Tongue (tissue), 1 donor: ENCODE measurements at regions not wholly inside any gene's neighbourhood (a gene's known extent, or its start where the extent isn't known, plus 50 kb on each side); places are given as distances from the start of the nearest gene placed in this dataset.
"Not testable (repeated sequence)": the region's sequence is repeated elsewhere in the genome, so short reads cannot be mapped to it uniquely, and the experiment has no call there.

ENCODE experiments used
- DNase-seq: peaks from one replicate; pipeline ENCODE4 v3.0.0-alpha.2; 2015

DNA sequence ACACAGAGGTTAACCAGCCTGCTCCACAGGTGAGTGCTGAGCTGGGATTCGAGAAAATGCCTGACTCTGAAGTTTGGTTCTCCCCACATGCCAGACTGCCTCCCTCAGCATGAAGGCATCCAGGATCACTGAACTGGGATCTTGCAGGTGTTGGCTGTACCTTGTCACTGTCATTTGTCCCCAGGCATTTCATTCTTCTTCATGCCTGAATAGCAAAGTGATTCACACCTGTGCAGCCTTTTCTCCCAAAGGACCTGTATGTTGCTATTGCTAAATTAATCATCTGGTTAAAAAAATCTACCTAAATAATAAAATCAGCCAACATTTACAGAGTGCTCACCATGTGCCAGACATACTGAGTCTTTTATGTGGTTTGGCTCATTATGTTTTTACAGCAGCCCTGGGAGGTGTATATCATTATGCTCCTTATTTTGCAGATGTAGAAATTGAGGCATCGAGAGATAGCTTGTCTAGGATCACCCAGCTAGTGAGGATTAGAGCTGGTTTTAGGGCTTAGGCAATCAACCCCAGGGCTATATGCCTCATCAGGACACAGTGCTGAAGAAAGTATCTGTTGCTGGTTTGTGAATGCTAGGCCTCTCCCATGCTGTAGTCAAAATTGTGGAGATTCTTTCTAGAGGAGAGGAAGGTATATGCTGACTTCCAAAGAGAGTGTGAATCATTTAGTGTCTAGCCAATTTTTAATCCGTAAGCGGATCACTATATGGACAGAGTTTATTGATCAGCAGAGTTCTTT is 204.4 kb downstream of the HIPK3 start:
- no peak for DNase-seq

DNA sequence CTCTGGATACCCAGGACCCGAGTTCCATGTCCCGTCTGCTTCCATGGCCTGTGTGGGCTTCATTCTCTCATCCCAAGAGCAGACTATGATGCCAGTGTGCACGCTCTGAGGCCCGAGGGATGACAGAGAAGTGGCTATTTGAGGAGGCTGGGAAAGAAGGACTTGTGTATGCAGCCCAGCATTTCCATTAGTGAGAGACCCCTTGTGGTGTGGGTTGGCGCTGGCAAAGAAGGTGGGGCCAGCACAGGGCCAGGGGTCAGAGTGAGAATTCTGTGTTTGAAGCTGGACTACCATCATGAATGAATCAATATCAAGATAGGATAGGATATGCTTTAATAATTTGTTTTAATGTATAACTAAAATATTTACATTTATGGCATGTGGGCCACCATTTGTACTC is 200.8 kb downstream of the HIPK3 start:
- DNase-seq, result no peak

DNA sequence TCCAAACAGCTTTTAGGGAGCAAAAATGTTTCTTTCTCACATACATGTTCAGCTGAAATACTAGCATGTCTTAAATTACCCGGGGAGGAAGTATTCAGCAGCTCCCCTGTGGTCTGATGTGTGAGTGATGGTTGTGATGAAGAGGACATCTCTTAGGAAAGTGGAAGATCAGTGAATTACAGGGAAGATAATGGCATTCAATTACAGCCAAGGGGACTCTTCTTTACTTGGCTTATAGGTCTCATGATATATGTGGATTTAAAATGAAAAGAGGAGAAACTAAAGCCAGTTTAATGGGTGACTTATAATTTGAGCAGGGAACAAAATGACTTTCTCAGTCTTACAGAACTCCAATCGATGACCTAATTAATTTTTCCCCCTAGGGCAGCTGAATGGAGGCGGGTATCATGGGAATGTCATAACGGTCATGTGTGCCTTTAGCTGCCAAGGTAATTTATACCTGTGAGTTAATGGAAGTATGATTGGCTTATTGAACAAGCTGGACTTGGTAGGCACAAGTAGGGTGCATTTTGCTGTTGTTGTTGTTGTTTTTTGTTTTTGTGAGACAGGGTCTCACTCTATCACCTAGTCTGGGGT is 198.8 kb downstream of the HIPK3 start:
- no peak for DNase-seq

DNA sequence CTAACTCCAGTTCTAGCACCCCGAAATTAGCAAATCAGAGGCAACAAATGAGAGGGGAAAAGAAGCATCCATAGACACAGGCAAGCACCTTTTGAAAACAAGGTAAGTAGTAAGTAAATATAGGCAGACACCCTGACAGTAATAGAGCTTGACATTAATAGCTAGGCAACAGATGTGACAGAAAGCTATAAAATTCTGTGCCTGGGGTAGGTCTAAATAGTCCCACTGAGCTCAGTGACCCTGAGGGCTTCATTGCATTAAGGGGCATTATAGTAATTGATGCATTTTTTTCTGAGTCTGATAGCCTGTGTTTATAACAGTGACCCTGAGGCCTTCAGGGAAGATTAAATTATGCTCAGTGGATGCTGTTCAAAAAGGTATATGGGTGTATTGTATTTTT is 197.1 kb downstream of the HIPK3 start:
- no peak for DNase-seq

DNA sequence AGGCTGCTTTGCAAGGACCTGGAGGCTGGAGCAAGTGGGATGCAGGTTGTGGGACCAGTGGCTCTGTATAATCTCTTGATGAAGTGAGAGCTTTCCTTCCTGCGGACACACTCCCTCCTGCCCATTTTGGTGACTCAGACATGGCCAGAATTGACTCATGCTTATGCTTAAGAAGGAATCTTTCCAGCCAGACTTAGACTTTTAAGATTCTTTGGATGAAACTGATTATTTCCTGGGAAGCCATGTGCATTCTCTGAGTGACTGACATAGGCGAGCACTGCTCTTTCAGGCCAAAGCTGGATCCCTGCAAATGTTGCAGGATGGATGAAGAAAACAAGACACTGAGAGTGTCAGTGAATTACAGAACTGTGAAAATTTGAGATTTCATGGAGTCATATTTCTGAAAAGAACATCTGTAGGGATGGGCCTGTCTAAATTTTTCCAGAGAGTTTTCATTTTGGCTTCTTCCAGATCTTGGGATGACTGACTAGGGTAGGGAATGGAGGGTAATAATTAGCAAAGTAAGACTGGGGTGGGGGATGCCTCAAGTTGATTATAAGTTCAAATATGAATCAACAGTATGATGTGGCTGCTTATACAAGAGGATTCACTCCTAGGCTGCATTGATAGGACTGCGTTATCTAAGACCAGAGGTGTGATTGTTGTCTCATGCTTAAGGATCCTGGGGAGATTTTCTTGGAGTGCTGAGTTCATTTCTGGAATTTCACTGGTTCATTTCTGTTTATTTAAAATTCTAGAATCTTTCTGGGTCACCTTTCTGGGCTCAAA is 195.8 kb downstream of the HIPK3 start:
- peak; percentile 77 for DNase-seq

DNA sequence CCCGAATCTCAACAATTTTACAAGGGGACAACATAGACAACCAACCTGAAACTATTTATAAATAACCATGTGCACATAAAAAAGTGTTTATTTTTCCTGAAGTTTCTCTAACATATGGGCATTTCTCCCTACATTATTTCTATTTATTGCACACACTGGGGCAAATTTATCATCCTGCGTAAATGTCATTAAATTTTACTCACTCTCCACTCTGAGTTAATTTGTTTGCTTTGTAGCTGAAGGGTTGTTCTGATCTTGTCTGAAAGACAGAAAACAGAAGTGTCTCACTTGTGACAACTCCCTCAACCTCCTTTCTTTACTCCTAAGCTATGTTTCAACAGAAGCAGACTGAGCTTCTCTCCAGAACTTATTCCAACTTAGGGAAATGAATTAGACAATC is 194.2 kb downstream of the HIPK3 start:
- DNase-seq, result no peak

DNA sequence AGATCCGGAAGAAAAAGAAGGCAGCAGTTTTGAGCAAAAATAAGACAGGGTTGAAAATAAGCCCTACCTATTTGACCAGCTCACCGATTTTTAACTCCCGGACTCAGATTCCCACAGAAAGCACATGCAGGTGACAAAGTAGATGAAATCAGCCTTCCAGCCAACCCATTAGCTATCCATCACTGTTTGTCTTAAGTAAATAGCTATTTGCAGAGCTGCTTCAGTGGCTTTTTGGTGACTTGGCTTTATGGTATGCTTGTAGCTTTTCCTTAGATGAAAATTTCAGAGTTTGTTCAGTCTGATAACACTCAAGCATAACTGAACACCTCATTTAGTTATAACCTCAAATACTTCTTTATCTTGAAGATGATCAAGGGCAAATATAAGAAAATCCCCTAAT is 192.6 kb downstream of the HIPK3 start:
- no peak for DNase-seq

DNA sequence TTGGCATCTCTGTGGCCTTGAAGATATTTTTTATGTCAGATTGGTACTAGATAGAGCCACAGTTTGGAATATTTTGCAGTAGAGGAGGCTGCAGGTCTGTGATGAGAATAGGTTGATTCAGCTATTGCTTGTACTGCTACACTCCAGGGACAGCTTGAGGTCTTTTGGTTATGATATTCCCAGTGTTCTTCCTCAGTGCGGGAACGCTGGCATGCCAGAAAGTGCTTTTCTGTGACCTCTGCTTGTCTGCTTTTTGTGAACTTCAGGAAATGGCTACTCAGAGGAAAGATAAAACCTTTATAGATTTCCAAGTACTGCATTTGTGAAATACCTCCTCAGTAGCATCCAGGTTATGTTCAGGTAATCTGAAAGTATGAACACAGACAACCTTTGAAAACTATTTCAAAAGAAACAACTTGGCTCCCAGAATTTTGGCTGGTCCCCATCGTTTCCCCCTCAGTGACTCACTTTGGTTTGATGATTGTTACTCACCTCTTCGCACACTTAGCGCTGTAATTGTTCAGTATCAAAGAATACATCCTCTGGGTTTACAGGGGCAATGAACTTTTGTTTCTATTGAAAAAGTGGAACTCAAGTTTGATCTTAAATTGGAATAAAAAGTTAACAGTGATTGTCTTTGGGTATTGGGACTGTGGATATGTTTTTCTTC is 191.4 kb downstream of the HIPK3 start:
- no peak for DNase-seq

DNA sequence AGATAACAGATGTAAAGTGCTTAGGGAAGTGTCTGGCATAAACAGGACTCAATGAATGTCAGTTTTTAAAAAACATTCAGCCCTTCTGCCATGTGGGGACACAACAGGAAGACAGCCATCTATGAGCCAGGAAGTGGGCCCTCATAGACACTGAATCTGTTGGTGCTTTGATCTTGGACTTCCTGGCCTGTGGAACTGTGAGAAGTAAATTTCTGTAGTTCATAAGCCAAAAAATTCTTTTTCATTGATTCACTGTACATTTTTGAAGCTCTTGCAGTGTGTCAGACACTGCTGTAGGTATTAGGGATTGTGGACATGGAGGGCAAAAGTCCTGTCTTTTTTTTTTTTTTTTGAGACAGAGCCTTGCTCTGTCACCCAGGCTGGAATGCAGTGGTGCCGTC is 188.6 kb downstream of the HIPK3 start:
- no peak for DNase-seq

DNA sequence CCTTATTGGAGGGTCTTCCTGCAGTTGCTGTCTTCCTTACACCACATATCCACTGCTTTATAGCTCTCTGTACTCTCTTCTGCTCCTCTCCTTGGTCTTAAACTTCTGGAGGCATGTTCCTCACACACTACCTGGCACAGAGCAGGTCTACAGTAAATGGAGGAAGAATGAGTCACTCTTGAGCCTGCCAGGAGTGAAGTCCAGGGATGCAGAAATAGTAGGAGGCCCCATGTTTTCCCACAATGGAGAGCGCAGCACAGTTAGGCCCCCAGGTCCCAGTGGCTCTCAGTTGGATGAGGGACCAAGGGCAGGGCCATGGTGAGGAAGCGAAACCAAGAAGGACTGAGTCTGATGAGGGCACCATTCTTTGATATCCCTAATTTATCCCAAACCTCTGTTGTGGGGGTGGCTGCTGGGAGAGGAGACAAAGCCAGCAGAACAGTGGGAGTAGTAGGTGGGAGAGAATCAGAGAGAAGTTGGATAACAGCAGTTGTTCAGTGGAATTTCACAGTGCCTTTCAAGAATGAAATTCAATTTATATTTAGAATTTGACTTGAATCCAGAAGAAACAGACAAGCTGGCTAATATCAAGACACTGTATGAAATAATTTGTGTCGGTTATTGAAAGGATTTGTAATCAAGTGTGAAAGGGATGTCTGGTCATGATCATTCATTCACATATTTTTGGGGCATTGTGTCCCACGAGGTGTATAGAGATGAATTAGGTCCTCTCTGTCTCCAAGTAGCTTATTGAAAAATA is 187.8 kb downstream of the HIPK3 start:
- peak; percentile 31 for DNase-seq

DNA sequence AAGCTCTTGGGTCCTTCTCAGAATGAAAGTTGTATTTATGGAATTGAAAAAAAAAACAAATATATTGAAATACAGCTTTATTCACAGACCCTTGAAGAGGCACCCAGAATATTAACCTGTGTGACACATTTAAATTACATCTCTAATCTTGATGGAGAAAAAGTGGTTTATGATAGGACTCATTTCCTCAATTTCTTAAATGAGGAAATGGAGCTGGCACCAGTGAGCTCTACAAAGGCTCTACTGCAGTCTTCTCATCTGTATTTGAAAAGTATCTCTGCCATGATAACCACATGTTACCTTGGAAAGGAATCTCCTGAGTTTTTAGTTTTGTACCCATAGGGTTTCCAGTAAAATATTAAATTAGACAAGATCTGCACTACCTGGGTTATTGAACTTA is 186.5 kb downstream of the HIPK3 start:
- no peak for DNase-seq

DNA sequence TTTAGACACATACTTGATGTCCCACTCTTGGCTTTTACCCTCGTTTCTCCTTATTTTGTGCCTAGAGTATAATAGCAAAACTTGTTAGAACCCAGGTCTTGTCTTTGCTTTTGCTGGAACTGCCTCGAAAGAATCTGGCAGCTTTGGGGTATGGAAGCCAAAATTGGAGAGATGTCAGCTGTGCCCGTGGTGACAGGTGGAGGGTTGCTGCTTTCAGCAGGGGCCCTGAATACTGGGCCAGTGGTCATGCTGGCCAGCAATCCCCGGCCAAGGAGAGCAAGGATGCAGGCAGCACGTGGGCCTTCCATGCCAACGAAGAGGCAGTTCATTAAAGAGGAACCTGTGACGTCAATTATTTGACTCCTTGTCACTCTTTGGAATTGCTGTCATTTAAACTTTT is 181.1 kb downstream of the HIPK3 start:
- DNase-seq, result peak; percentile 19

DNA sequence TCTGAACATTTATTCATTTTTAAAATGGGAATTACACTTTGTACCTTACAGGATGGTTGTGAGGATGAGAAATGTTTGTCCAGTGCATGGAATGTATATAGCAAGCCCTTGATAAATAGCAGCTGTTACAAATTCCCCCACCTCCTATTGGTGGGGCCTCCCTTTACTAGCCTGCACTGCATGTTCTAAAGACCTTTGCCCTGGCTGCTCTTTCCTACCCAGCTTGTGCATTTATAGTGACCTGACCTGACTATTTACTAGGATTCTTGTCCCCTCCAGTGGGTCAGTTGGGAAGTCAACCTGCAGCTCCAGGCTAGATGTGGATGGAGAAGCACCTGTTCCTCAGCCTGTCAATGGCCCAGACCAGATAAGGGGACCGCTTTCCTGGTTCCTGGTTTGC is 180.3 kb downstream of the HIPK3 start:
- DNase-seq, result no peak

DNA sequence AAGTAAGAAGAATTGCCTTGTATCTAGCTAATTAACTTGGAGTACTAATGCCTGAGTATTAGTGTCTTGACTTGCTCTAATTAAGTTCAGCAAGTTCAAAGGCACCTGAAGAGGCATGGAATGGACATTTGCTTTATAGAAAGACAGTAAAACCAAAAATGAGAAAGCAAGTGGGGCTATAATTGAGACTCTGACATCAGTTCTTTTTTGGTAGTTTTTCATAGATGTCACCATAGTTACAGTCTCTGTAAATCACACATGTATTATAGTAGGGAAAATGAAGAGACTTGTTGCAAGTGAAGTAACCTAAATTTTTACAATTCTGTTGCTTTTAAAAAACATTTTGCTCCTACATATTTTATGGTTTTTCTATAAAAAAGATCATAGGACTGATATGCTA is 178.0 kb downstream of the HIPK3 start:
- DNase-seq, result no peak

DNA sequence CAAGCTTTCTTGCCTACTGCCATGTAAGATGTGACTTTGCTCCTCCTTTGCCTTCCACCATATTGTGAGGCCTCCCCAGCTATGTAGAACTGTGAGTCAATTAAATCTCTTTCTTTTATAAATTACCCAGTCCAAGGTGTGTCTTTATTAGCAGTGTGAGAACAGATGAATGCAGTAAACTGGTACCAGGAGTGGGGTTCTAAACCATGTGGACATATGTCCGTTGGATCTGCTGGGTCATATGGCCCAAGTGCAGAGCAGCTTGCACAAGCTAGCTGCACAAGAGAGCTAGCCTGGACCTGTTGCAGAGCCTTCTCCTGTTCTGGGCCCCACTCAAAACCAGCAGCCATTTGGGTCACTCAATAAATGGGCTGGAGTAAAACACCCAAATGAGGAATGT is 177.1 kb downstream of the HIPK3 start:
- no peak for DNase-seq

DNA sequence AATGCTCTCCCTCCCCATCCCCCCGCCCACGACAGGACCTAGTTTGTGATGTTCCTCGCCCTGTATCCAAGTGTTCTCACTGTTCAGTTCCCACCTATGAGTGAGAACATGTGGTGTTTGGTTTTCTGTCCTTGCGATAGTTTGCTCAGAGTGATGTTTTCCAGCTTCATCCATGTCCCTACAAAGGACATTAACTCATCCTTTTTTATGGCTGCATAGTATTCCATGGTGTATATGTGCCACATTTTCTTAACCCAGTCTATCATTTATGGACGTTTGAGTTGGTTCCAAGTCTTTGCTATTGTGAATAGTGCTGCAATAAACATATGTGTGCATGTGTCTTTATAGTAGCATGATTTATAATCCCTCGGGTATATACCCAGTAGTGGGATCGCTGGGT is 171.3 kb downstream of the HIPK3 start:
- not testable (repeated sequence) for DNase-seq

DNA sequence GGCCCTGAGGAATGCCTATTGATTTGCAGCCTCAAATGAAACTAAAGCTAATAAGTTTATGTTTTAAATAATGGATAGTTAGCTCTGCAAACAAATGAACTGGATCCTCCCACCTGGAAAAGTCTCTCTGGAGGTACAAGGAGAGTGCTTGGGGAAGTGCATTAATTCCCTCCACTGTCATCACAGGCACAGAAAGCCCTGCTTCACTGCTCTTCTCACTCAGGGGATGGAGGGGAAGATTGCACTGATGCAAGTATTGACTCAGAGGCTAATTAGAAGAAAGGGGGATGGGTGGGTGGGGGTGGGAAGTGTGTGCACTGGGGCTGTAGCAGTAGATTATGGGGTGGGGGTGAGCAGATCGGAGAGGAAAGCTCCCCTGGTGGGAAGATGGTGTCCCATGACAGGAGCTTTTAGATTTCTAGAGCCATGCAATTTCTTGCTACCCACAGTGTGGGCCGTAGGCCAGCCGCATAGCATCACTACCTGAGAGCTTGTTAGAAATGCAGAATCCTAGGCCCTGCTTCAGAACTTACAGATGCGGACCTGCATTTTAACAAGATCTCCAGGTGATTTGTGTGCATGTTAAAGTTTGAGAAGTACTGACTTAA is 163.9 kb downstream of the HIPK3 start:
- no peak for DNase-seq

DNA sequence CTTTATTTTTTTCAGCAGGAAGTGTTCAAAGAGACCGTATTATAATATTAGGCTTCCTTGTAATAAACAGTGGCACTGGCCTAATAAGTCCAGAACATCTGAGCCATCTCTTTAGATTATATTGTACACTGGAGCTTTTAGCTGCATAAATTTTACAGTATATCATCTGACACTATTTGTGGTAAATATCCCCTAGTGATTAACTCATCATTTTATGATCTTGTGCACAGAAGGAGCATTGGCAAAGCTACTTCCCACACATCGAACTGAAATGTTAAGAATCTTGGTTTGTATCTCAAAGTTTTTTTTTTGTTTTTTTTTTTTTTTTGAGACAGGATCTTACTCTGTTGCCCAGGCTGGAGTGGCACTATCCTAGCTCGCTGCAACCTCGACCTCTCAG is 162.7 kb downstream of the HIPK3 start:
- no peak for DNase-seq

DNA sequence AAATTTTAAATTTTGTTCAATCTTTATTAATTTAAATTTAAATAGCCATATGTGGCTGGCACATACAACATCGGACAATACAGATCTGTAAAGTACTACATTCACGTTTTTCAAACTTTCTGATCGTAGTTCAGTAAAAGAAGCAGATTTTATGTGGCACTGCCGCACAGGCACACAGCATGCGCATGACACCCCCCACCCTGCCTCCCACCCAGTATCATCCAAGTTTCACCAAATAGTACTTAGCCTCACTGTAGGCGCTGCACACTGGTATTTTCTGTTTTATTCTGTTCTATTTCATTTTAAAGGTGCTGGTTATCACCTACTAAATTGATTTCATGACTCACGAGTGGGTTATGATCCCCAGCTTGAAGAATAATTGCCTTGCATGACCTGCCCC is 159.9 kb downstream of the HIPK3 start:
- DNase-seq, result no peak

DNA sequence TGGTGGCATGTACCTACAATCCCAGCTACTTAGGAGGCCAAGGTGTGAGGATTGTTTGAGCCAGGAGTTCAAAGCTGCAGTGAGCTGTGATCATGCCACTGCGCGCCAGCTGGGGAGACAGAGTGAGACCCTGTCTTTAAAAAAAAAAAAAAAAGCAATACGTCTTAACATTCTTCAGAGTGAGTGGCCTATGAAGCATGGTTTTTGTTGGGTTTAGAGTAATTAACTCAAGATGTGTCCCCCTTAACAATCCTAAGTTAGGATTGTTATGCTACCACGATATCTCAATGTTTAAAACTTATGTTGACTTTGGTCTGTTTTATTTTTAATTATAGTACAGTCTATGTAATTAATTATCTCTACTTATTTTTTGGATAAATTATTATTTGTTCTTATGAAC is 156.1 kb downstream of the HIPK3 start:
- DNase-seq, result no peak

DNA sequence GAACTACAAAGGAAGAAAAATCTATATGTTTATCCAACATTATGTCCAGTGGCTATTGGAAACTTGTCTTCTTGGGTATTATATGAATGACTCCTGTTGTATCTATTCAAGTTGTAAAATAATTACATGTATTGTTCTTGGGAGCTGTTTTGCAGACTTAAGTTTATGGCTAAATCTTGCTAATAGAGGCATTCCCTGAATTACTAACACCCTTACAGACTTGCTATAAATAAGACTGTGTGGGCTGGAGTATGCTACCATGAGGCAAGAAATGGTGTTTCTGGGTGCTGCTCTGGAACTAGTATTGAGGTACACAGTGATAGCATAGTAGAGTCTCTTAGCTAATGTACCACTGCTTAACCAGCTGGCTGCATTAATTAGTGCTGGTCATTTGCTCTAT is 155.1 kb downstream of the HIPK3 start:
- no peak for DNase-seq

DNA sequence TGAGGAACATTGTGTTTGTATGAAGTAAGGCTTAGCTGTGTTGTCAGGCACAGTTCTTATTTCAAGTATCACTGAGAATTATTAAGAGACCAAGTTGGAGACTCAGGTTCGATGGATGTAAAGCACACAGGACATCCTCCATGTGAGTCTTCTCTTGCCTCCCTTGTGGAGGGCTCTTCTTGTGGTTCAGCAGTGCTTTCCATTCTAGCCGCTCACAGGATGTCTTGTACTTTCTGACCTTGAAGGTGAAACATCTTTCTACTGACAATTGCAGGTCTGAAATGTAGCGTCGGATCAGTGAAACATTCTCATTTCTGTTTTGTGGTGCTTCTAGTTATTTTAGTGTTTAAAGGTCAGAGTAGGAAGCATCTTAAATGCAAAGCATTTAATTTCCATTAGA is 154.6 kb downstream of the HIPK3 start:
- no peak for DNase-seq
